Gastroesophageal sphincter (tissue), 4 donors: ENCODE measurements at regions not wholly inside any gene's neighbourhood (a gene's known extent, or its start where the extent isn't known, plus 50 kb on each side); places are given as distances from the start of the nearest gene placed in this dataset.

Source experiments
- ATAC-seq: fragments of 150-250 bp; one replicate; pipeline ENCODE4 v1.9.1; 2016; ENCODE audit warnings: mild to moderate bottlenecking, moderate library complexity
- H3K27ac ChIP-seq, 4 donors: fragments of 200-600 bp; sonication (generic) in 3 of 4; 1 replicate in 3 of 4; 2 replicates in 1 of 4; pipeline ENCODE4 v1.5.1; 2016 to 2019
- H3K27me3 ChIP-seq: fragments of 200-600 bp; sonication (generic); one replicate; pipeline ENCODE4 v1.5.1; 2019
- H3K36me3 ChIP-seq, 2 donors: fragments of 200-600 bp; sonication (generic); one replicate each; pipeline ENCODE4 v1.5.1; 2019; ENCODE audit warnings: control low read depth in 1 of 2
- H3K4me1 ChIP-seq, 3 donors: fragments of 200-600 bp; sonication (generic); 1 replicate in 2 of 3; 2 replicates in 1 of 3; pipeline ENCODE4 v1.5.1; 2016 to 2019; ENCODE audit warnings: control low read depth in 2 of 3
- H3K4me3 ChIP-seq, 2 donors: fragments of 200-600 bp; sonication (generic); one replicate each; pipeline ENCODE4 v1.5.1; 2019; ENCODE audit warnings: mild to moderate bottlenecking in 1 of 2, moderate library complexity in 1 of 2
- H3K9me3 ChIP-seq, 3 donors: fragments of 200-600 bp; sonication (generic); one replicate each; pipeline ENCODE4 v1.5.1; 2017 to 2019; ENCODE audit warnings: control low read depth in 2 of 3
- EP300 ChIP-seq: sonication (generic); formaldehyde crosslinking; IDR thresholded peaks from one replicate; pipeline ENCODE4 v1.6.1; 2017; ENCODE audit warnings: antibody characterized with exemption, mild to moderate bottlenecking
- POLR2A ChIP-seq, 2 donors: fragments of 450-650 bp; IDR thresholded peaks; one replicate each; pipeline ENCODE4 v1.6.1; 2017; ENCODE audit warnings: antibody characterized with exemption in 2 of 2, mild to moderate bottlenecking in 2 of 2, moderate library complexity in 1 of 2
- POLR2AphosphoS5 ChIP-seq: sonication (generic); formaldehyde crosslinking; IDR thresholded peaks from one replicate; pipeline ENCODE4 v1.6.1; 2017; ENCODE audit warnings: antibody characterized with exemption
- WGBS, 2 donors: methylation state at CpG; one replicate each; pipeline ENCODE4 v1.1.5; 2018; ENCODE audit warnings: low coverage in 1 of 2; 5-methylcytosine and 5-hydroxymethylcytosine counted together
- TF ChIP-seq, protein P1 (sequence below), 4 experiments: fragments of 200-600 bp in 2 of 4; fragments of 450-650 bp in 2 of 4; sonication (generic) in 1 of 4; IDR thresholded peaks; one replicate each; pipeline ENCODE4 v1.5.1; 2017 to 2019; ENCODE audit warnings: antibody characterized with exemption in 4 of 4, mild to moderate bottlenecking in 2 of 4, moderate library complexity in 2 of 4

- Histone ChIP-seq H3K4me1 (peaks cover 0 to 10% (median 0%) of the 10 kb centered on the region in 3 donors), H3K27me3 (no peaks in the 10 kb centered on the region), H3K36me3 (no peaks in the 10 kb centered on the region), H3K27ac (no peak overlapping the region), H3K4me3 (no peak overlapping the region), H3K9me3 (peaks cover 0 to 7% (median 0%) of the 10 kb centered on the region in 3 donors)
- ATAC-seq = no peak
- no peak for TF ChIP-seq EP300
- TF ChIP-seq, protein P1, sequence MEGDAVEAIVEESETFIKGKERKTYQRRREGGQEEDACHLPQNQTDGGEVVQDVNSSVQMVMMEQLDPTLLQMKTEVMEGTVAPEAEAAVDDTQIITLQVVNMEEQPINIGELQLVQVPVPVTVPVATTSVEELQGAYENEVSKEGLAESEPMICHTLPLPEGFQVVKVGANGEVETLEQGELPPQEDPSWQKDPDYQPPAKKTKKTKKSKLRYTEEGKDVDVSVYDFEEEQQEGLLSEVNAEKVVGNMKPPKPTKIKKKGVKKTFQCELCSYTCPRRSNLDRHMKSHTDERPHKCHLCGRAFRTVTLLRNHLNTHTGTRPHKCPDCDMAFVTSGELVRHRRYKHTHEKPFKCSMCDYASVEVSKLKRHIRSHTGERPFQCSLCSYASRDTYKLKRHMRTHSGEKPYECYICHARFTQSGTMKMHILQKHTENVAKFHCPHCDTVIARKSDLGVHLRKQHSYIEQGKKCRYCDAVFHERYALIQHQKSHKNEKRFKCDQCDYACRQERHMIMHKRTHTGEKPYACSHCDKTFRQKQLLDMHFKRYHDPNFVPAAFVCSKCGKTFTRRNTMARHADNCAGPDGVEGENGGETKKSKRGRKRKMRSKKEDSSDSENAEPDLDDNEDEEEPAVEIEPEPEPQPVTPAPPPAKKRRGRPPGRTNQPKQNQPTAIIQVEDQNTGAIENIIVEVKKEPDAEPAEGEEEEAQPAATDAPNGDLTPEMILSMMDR (IDR thresholded peaks at IDR 0.05) = no peak
- WGBS, 2 donors = 88 to 91% methylated on average over 5 to 8 of the region's 8 CpGs
These were observed 280.4 kb downstream of the HAPSTR1 start for GRCh38 chr16:9371713-9372448.

DNA sequence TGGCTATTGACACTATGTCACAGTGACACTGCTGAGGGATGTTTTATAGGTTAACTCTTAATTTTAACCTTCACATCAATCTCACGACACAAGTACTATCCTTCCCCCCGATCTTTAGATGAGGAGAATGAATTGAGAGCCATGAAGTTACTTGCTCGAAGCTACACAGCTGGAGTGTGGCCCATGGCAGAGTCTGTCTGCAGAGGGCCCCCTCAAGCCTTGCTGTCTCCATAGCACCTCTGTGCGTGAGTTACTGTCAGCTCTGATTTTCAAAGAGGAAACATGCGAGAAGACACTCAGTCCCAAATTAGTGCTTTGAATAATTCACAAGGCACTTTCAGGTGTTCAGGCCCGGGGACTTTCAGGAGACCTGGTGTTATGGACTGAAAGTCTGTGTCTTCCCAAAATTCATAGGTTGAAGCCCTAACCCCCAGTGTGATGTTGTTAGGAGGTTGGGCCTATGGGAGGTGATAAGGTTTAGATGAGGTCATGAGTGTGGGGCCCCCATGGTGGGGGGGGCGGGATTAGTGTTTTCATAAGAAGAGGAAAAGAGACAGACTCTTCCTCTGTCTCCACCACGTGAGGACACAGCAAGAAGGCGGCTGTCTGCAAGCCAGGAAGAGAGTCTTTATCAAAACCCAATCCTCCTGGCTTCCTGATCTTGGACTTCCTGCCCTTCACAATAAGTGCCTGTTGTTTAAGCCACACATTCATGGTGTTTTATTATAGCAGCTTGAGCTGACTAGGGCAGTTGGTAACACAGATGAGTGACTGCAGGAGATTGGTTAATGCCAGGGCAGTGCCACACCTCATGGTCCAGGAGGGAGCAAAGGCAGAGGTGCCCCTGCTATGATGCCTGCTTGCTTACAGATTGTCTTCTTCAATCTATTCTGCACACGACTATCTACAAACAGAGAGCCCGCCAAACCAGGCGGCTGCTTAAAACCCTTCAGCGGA lies 281.8 kb downstream of the HAPSTR1 start:
- H3K9me3 ChIP-seq = peaks cover 0 to 7% (median 0%) of the 10 kb centered on the region in 3 donors
- no peaks in the 10 kb centered on the region for H3K36me3 ChIP-seq
- no peak for TF ChIP-seq POLR2AphosphoS5
- 64 to 73% methylated on average over 8 to 9 of the region's 13 CpGs for WGBS, 2 donors
- no peak for ATAC-seq
- H3K27ac ChIP-seq = no peak overlapping the region
- no peaks in the 10 kb centered on the region for H3K27me3 ChIP-seq
- no peak overlapping the region for H3K4me3 ChIP-seq
- H3K4me1 ChIP-seq = peaks cover 0 to 10% (median 0%) of the 10 kb centered on the region in 3 donors

DNA sequence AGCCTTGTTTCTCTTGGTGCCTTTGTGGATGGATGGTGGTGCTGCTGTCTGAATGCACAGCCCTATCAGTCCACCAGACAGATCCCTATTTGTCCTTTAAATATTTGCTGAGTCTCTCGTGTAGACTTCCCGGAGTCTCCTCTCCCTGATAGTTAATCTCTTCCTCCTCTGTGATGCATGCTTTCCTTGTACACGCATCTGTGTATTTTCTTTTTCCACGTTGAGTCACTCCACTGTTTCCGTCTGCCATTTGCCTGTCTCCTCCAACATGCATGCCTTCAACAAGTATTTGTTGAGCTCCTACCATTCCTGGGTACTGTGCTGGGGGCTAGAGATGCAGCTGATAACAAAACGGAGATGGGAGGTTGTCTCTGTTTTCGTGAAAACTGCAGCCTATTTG lies 282.6 kb downstream of the HAPSTR1 start:
- Histone ChIP-seq H3K4me3 (no peak overlapping the region), H3K9me3 (peaks cover 0 to 7% (median 0%) of the 10 kb centered on the region in 3 donors), H3K36me3 (no peaks in the 10 kb centered on the region), H3K4me1 (peaks cover 0 to 10% (median 0%) of the 10 kb centered on the region in 3 donors), H3K27me3 (no peaks in the 10 kb centered on the region), H3K27ac (no peak overlapping the region)
- ATAC-seq = no peak
- 29 to 42% methylated on average over 7 of the region's 7 CpGs for WGBS, 2 donors
- TF ChIP-seq POLR2A (IDR thresholded peaks at IDR 0.05) (no peak), EP300 (no peak), POLR2AphosphoS5 (no peak)
- TF ChIP-seq, protein P1 (IDR thresholded peaks at IDR 0.05) = no peak

- H3K4me3 ChIP-seq = no peak overlapping the region
These were observed 287.4 kb downstream of the HAPSTR1 start for GRCh38 chr16:9378876-9379275.

GRCh38 chr16:9380221-9380620 lies 288.8 kb downstream of the HAPSTR1 start:
- TF ChIP-seq, protein P1 (IDR thresholded peaks at IDR 0.05) = no peak
- TF ChIP-seq POLR2AphosphoS5 (no peak), POLR2A (IDR thresholded peaks at IDR 0.05) (no peak), EP300 (no peak)
- H3K27ac ChIP-seq = no peak overlapping the region
- ATAC-seq = no peak
- H3K9me3 ChIP-seq = no peaks in the 10 kb centered on the region
- 40 to 78% methylated on average over 2 of the region's 3 CpGs for WGBS, 2 donors
- no peaks in the 10 kb centered on the region for H3K36me3 ChIP-seq
- no peaks in the 10 kb centered on the region for H3K4me1 ChIP-seq
- no peaks in the 10 kb centered on the region for H3K27me3 ChIP-seq
- H3K4me3 ChIP-seq = no peak overlapping the region

More at GRCh38 chr16:9378876-9379275, 287.4 kb downstream of the HAPSTR1 start:
- no peak for ATAC-seq
- Histone ChIP-seq H3K9me3 (no peaks in the 10 kb centered on the region), H3K4me1 (no peaks in the 10 kb centered on the region), H3K27me3 (no peaks in the 10 kb centered on the region), H3K36me3 (no peaks in the 10 kb centered on the region), H3K27ac (no peak overlapping the region)
- no peak for TF ChIP-seq POLR2AphosphoS5
- no peak for TF ChIP-seq POLR2A (IDR thresholded peaks at IDR 0.05)
- TF ChIP-seq, protein P1 (IDR thresholded peaks at IDR 0.05) = no peak
- TF ChIP-seq EP300 = no peak
- WGBS, 2 donors = 79 to 100% methylated on average over 2 to 4 of the region's 5 CpGs
